Suprapubic skin (tissue), 3 donors: ENCODE measurements at regions not wholly inside any gene's neighbourhood (a gene's known extent, or its start where the extent isn't known, plus 50 kb on each side); places are given as distances from the start of the nearest gene placed in this dataset.

Source experiments
- CTCF ChIP-seq, 2 donors: fragments of 200-600 bp in 1 of 2; fragments of 450-650 bp in 1 of 2; sonication (generic) in 1 of 2; IDR thresholded peaks; one replicate each; pipeline ENCODE4 v1.5.1; 2016 to 2019; ENCODE audit warnings: antibody characterized with exemption in 2 of 2, mild to moderate bottlenecking in 1 of 2, moderate library complexity in 1 of 2
- POLR2A ChIP-seq, 2 donors: fragments of 450-650 bp; IDR thresholded peaks; one replicate each; pipeline ENCODE4 v1.6.1; 2017; ENCODE audit warnings: antibody characterized with exemption in 2 of 2, mild to moderate bottlenecking in 2 of 2, moderate library complexity in 2 of 2

DNA sequence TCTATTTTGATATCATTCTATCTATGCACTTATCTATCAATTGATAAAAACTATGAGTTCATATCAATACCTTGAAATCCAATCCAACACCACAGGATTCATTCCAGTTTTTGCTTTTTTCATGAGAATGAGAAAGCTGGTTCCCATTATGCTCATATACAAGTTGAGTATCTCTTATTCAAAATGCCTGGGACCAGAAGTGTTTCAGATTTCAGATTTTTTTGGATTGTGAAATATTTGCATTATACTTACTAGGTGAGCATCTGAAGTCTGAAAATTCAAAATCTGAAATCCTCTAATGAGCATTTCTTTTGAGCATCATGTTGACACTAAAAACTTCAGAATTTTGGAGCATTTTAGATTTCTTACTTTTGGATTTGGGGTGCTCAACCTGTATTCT is 67.8 kb upstream of the DCBLD2 start:
- TF ChIP-seq CTCF (IDR thresholded peaks at IDR 0.05) (no peak), POLR2A (IDR thresholded peaks at IDR 0.05) (no peak)
